ENCODE measurements at regions not wholly inside any gene's neighbourhood (a gene's known extent, or its start where the extent isn't known, plus 50 kb on each side); places are given as distances from the start of the nearest gene placed in this dataset.

DNA sequence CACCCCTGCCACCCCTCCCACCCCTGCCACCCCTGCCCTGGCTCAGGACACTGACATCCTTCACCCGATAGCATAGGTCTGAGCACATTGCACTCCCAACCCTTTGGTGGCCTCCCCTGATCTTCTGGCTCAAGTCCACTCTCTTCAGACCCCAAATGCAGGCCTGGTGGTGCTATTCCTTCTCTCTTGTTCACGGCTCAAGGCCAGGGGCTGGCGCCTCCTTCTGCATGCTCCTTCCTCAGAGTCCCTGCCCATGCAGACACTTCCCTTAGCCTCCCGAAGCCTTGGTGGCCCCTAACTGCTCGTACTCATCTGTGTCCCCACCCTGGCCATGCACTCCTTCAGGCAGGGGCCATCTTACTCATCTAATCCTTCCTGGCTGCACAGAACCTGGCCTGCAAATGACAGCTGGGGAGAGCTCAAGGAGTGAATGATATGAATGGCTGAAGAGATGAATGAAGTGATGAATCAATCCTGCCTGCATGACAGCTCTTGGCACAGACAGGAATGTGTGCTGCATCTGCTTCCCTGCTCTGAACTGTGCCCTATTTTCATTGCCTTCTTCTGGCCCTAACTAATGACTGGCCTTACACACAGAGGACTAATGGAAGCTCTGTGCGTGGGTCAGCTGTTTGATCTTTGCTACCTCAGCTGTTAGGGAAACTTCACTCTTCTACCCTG, 290.8 kb downstream of the DYSF start:
- ATAC-seq, result peak in 1 of 2 donors; percentile 26
- no peaks in the 10 kb centered on the region for H3K4me1 Mint-ChIP-seq (ENCODE audit: low read depth in 2 of 2)
- no peak overlapping the region for H3K4me3 Mint-ChIP-seq
- H3K27ac Mint-ChIP-seq, result no peak overlapping the region
- peaks cover 5 to 9% of the 10 kb centered on the region in 2 donors for H3K27me3 Mint-ChIP-seq
- H3K9me3 Mint-ChIP-seq, result no peaks in the 10 kb centered on the region
- DNase-seq (ENCODE audit: low spot score), result no peak
- no peaks in the 10 kb centered on the region for H3K36me3 Mint-ChIP-seq

DNA sequence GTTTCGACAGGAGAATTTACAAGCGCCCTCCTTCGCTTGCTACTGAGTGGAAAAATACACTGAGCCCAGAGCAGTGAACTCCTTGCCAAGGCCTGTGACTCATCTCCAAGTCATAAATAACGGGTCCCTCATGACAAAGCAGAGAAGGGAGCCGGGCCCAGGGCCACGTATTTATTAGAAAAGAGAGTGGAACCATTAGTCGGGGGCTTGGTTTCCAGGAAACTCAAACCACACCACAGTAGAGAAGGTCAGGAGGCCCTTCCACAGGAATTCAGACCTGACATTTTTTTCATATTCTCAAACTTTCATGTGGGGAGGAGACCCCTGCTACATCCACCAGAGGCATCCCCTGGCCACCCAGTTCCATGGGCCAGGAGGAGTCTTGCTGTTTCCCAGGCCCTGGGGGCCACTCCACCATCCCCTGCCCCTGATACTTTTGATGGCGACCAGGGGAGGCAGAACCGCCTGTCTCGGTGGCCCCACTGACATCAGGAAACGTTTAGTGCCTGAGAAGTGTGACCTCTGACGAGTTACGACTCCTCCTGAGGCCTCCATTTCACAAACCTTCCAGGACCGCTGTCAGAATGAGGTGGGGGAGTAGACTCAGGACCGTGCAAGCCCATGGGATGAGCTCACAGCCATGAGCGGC, 289.7 kb downstream of the DYSF start:
- ATAC-seq, result no peak
- Mint-ChIP-seq H3K27me3 (peaks cover 2 to 13% of the 10 kb centered on the region in 2 donors), H3K36me3 (no peaks in the 10 kb centered on the region), H3K4me3 (no peak overlapping the region), H3K4me1 (ENCODE audit: low read depth in 2 of 2) (no peaks in the 10 kb centered on the region), H3K9me3 (no peaks in the 10 kb centered on the region), H3K27ac (no peak overlapping the region)
- DNase-seq (ENCODE audit: low spot score), result no peak

DNA sequence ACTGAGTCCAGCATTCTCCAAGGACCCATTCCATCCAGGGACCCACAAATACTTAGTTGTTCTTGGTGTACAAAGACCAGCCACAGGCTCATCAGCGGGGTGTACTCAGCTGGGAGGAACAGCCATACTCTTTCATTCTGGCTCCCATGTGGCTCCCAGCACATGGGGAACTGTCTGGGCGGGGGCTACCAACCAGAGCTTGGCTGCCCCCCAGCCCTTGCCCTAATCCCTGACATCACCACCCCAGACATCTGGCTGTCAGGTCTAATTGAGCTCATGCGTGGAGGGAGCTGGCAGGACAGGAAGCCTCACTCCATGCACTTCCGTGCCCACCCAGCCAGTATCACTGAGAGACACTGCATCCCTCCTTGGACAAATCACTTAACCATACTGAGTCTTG, 283.6 kb downstream of the DYSF start:
- no peaks in the 10 kb centered on the region for H3K9me3 Mint-ChIP-seq
- ATAC-seq, result peak; percentile 31 to 40

DNA sequence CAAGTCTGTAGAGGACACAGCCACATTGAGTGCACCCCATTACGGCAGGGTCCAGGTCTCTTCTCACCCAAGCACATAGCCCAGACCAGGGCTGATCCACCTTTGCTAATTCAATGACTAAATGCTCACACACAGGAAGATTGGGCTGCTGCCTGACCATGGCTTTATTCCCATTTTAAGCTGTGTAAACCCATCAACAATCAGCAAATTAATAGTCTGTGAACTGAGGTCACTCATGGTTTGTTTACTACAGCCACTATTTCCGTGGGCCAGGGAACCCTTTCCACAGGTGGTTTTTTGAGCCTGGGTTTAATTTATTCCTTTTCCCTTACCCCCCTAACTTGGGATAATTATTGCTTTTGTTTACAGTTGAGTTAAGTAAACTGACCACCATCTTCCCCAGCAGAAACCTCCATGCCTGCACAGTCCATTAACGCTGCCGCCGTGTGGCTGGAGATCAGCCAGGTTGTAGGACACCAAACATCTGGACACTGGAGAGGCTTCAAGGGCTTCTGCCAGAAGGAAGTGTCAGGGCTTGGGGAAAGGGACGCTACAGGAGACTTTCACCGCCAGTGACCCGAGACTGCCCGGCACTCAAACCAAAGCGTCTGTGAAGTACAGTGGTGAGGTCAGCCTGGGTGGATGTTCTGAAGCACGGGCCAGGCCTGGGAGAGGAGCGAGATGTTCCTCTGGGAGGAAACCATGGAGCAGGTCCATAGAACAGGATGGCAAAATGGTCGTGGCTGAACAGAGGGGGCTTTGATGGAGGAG, 282.9 kb downstream of the DYSF start:
- Mint-ChIP-seq H3K4me1 (ENCODE audit: low read depth in 2 of 2) (no peaks in the 10 kb centered on the region), H3K4me3 (no peak overlapping the region), H3K27ac (no peak overlapping the region), H3K27me3 (peaks cover 12 to 13% of the 10 kb centered on the region in 2 donors), H3K36me3 (no peaks in the 10 kb centered on the region), H3K9me3 (no peaks in the 10 kb centered on the region)
- DNase-seq (ENCODE audit: low spot score), result no peak
- ATAC-seq, result no peak

More for the DNA sequence above, 283.6 kb downstream of the DYSF start:
- no peaks in the 10 kb centered on the region for H3K36me3 Mint-ChIP-seq
- DNase-seq (ENCODE audit: low spot score), result no peak
- no peak overlapping the region for H3K4me3 Mint-ChIP-seq
- peaks cover 7 to 13% of the 10 kb centered on the region in 2 donors for H3K27me3 Mint-ChIP-seq
- no peaks in the 10 kb centered on the region for H3K4me1 Mint-ChIP-seq (ENCODE audit: low read depth in 2 of 2)
- no peak overlapping the region for H3K27ac Mint-ChIP-seq

All from natural killer cell treated with Interleukin-12 subunit alpha and Interleukin-12 subunit beta and Interleukin-15 and Interleukin-18, amount 100 ng/mL, for 72 hours (primary cell).